Duodenal mucosa (tissue), 2 donors: ENCODE measurements at regions not wholly inside any gene's neighbourhood (a gene's known extent, or its start where the extent isn't known, plus 50 kb on each side); places are given as distances from the start of the nearest gene placed in this dataset.

ENCODE experiments used
- H3K27ac ChIP-seq: one replicate; pipeline ENCODE4 v1.7.0; 2013; ENCODE audit warnings: low read depth, low read length
- H3K27me3 ChIP-seq, 2 donors: one replicate each; pipeline ENCODE4 v1.7.0; 2013; ENCODE audit warnings: low read length in 2 of 2, control low read depth in 1 of 2; ENCODE audit not compliant: insufficient read depth in 2 of 2, control insufficient read depth in 1 of 2
- H3K36me3 ChIP-seq, 2 donors: one replicate each; pipeline ENCODE4 v1.7.0; 2013; ENCODE audit warnings: low read length in 2 of 2, control low read depth in 1 of 2; ENCODE audit not compliant: insufficient read depth in 2 of 2, control insufficient read depth in 1 of 2
- H3K4me1 ChIP-seq, 2 donors: one replicate each; pipeline ENCODE4 v1.7.0; 2013; ENCODE audit warnings: low read length in 2 of 2, control low read depth in 1 of 2; ENCODE audit not compliant: insufficient read depth in 2 of 2, control insufficient read depth in 1 of 2
- H3K4me3 ChIP-seq, 2 donors: one replicate each; pipeline ENCODE4 v1.7.0; 2013; ENCODE audit warnings: low read length in 2 of 2, low read depth in 1 of 2
- H3K9ac ChIP-seq, 2 donors: one replicate each; pipeline ENCODE4 v1.7.0; 2013; ENCODE audit warnings: low read length in 2 of 2, low read depth in 1 of 2
- H3K9me3 ChIP-seq, 2 donors: one replicate each; pipeline ENCODE4 v1.7.0; 2013; ENCODE audit warnings: low read length in 2 of 2, control low read depth in 1 of 2; ENCODE audit not compliant: control insufficient read depth in 1 of 2

- Histone ChIP-seq H3K27ac (no peak overlapping the region), H3K9ac (no peak overlapping the region), H3K9me3 (no peaks in the 10 kb centered on the region), H3K27me3 (no peaks in the 10 kb centered on the region), H3K4me3 (no peak overlapping the region), H3K36me3 (no peaks in the 10 kb centered on the region), H3K4me1 (no peaks in the 10 kb centered on the region)
These were observed 205.0 kb downstream of the C1D start for GRCh38 chr2:67857836-67858235.

DNA sequence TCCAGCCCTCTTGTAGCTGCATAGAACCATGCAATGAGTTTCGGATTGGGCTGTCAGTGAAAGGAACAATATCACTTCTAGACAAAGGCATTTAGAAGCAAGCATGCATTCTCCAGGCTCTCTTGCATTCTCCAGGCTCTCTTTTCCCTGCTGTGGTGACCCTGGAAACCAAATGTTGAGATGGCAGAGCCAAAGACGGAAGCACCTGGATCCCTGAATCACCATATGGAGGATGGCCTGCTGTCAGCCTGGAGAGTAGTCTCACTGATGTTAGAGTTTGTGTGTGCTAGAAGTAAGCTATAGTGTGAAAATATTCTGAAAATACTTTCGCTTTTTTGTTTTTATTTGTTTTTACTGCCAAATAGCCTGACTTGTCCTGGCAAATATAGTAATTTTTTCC is 203.9 kb downstream of the C1D start:
- Histone ChIP-seq H3K9me3 (no peaks in the 10 kb centered on the region), H3K4me3 (no peak overlapping the region), H3K27me3 (no peaks in the 10 kb centered on the region), H3K27ac (no peak overlapping the region), H3K9ac (no peak overlapping the region), H3K36me3 (no peaks in the 10 kb centered on the region), H3K4me1 (no peaks in the 10 kb centered on the region)

DNA sequence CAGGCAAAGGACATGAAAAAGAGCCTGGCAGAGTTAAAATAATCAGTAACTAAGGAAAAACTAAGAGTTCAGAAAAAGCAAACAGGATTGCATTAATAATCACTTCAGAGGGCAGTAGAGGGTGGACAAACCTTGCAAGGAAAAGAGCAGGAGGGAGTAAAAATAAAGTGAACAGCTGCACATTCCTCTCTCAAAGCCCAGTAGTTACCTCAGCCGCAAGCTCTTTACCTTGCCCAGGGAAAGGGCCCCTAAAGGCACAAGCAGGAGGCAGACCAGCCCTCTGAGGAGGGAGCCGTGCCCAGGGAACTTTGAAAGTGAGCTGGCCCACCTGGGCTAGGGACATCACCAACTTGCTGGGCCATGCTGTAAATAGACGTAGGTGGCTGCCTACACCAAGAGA is 196.9 kb downstream of the C1D start:
- Histone ChIP-seq H3K9ac (no peak overlapping the region), H3K27me3 (peaks cover 0 to 3% of the 10 kb centered on the region in 2 donors), H3K9me3 (no peaks in the 10 kb centered on the region), H3K36me3 (no peaks in the 10 kb centered on the region), H3K4me1 (no peaks in the 10 kb centered on the region), H3K4me3 (no peak overlapping the region), H3K27ac (no peak overlapping the region)

DNA sequence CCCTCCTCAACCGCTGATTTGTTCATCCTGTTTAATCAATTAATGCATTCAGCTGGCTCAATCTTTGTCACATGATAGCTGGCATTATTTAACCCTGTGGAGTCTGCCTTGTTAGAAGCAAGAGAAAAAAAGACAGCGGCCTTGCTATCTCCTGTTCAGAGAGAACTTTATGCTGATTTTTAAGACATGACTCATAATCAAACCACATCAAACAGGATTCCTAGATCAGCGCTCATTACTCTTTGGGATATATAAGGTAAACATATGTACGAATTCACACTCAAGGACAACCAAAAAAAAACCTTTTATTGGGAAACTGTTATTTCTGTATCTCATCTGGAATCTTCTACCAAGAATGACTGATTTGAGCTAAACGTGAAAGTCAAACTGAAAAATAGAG is 195.1 kb downstream of the C1D start:
- Histone ChIP-seq H3K4me3 (no peak overlapping the region), H3K4me1 (no peaks in the 10 kb centered on the region), H3K36me3 (no peaks in the 10 kb centered on the region), H3K9me3 (no peaks in the 10 kb centered on the region), H3K27ac (no peak overlapping the region), H3K9ac (no peak overlapping the region), H3K27me3 (peaks cover 0 to 3% of the 10 kb centered on the region in 2 donors)

GRCh38 chr2:67871686-67872412 is 191.0 kb downstream of the C1D start:
- Histone ChIP-seq H3K36me3 (no peaks in the 10 kb centered on the region), H3K4me3 (no peak overlapping the region), H3K27ac (no peak overlapping the region), H3K27me3 (peaks cover 0 to 3% of the 10 kb centered on the region in 2 donors), H3K9me3 (peaks cover 0 to 3% of the 10 kb centered on the region in 2 donors), H3K9ac (no peak overlapping the region), H3K4me1 (no peaks in the 10 kb centered on the region)

DNA sequence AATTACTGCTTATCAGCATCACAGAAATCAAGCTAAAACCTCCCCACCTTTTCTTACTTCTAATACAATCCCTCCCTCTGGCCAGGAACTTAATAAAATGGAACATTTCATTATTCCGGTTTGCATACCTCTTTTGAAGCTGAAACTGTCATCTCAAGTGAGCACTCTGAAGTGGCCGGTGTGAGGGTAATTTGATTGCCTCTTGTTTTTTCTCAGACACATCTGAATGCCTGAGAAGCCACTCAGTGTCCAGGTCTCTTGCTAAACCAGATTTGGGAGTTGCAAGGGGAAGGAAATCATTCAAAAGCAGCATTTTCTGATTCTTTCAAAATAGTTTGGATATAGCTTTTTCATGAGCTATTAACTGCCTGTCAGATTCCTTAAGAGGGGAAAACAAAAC is 190.3 kb downstream of the C1D start:
- peaks cover 0 to 5% of the 10 kb centered on the region in 2 donors for H3K27me3 ChIP-seq
- H3K36me3 ChIP-seq = no peaks in the 10 kb centered on the region
- no peak overlapping the region for H3K4me3 ChIP-seq
- H3K9me3 ChIP-seq = peaks cover 0 to 3% of the 10 kb centered on the region in 2 donors
- no peak overlapping the region for H3K9ac ChIP-seq
- no peak overlapping the region for H3K27ac ChIP-seq
- H3K4me1 ChIP-seq = no peaks in the 10 kb centered on the region

- peaks cover 0 to 4% of the 10 kb centered on the region in 2 donors for H3K27me3 ChIP-seq
- no peak overlapping the region for H3K4me3 ChIP-seq
- H3K9me3 ChIP-seq = peaks cover 0 to 3% of the 10 kb centered on the region in 2 donors
- H3K27ac ChIP-seq = no peak overlapping the region
- no peaks in the 10 kb centered on the region for H3K36me3 ChIP-seq
- H3K4me1 ChIP-seq = no peaks in the 10 kb centered on the region
- H3K9ac ChIP-seq = no peak overlapping the region
These were observed 188.9 kb downstream of the C1D start for GRCh38 chr2:67873916-67874315.

DNA sequence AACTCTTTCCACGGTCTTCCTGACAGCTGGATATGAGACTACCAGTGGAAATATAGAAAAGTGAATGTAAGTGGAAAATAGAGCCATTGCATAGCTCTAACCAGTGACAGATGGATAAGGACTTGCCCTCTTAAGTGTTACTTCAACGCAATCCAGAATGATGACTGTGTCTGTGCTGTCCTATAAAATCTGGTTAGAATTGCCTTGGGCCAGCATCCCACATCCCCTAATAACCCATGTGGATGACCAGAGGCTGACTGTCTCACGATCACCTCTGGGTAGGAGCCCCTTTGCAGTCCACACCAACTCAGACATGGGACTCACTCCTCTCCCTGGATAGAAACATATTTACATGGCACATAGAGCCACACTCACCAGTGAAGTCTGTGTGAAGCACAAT is 186.6 kb downstream of the C1D start:
- H3K36me3 ChIP-seq = no peaks in the 10 kb centered on the region
- no peaks in the 10 kb centered on the region for H3K4me1 ChIP-seq
- H3K9ac ChIP-seq = no peak overlapping the region
- H3K27me3 ChIP-seq = peaks cover 0 to 2% of the 10 kb centered on the region in 2 donors
- no peak overlapping the region for H3K27ac ChIP-seq
- H3K4me3 ChIP-seq = no peak overlapping the region
- H3K9me3 ChIP-seq = peaks cover 0 to 3% of the 10 kb centered on the region in 2 donors

GRCh38 chr2:67877301-67877700 is 185.5 kb downstream of the C1D start:
- Histone ChIP-seq H3K9ac (no peak overlapping the region), H3K27me3 (peaks cover 0 to 2% of the 10 kb centered on the region in 2 donors), H3K27ac (no peak overlapping the region), H3K4me3 (no peak overlapping the region), H3K9me3 (peaks cover 0 to 3% of the 10 kb centered on the region in 2 donors), H3K36me3 (no peaks in the 10 kb centered on the region), H3K4me1 (no peaks in the 10 kb centered on the region)

GRCh38 chr2:67878743-67879142 is 184.1 kb downstream of the C1D start:
- Histone ChIP-seq H3K9ac (no peak overlapping the region), H3K9me3 (peaks cover 0 to 3% of the 10 kb centered on the region in 2 donors), H3K4me1 (peaks cover 0 to 5% of the 10 kb centered on the region in 2 donors), H3K27me3 (peaks cover 0 to 2% of the 10 kb centered on the region in 2 donors), H3K36me3 (no peaks in the 10 kb centered on the region), H3K4me3 (no peak overlapping the region), H3K27ac (no peak overlapping the region)
